ENCODE measurements at regions not wholly inside any gene's neighbourhood (a gene's known extent, or its start where the extent isn't known, plus 50 kb on each side); places are given as distances from the start of the nearest gene placed in this dataset.

- DNase-seq, result no peak
Observed at GRCh38 chr14:89626233-89626806, 209.3 kb upstream of the FOXN3 start.

- no peak for DNase-seq
Observed at GRCh38 chr14:89625731-89626232, 208.7 kb upstream of the FOXN3 start.

- DNase-seq, result no peak
Observed at GRCh38 chr14:89625244-89625713, 208.2 kb upstream of the FOXN3 start.

- DNase-seq, result no peak
Observed at GRCh38 chr14:89624500-89625156, 207.6 kb upstream of the FOXN3 start.

GRCh38 chr14:89621791-89622638 lies 205.0 kb upstream of the FOXN3 start:
- DNase-seq, result no peak

GRCh38 chr14:89621009-89621421 lies 204.0 kb upstream of the FOXN3 start:
- no peak for DNase-seq

GRCh38 chr14:89620436-89620835 lies 203.4 kb upstream of the FOXN3 start:
- no peak for DNase-seq

GRCh38 chr14:89619596-89619995 lies 202.6 kb upstream of the FOXN3 start:
- DNase-seq, result no peak

GRCh38 chr14:89618811-89619551 lies 201.9 kb upstream of the FOXN3 start:
- DNase-seq, result peak; percentile 69

GRCh38 chr14:89618330-89618708 lies 201.3 kb upstream of the FOXN3 start:
- DNase-seq, result peak; percentile 64

- peak; percentile 63 for DNase-seq
Observed at GRCh38 chr14:89617481-89618329, 200.7 kb upstream of the FOXN3 start.

GRCh38 chr14:89616852-89617341 lies 199.9 kb upstream of the FOXN3 start:
- peak; percentile 44 for DNase-seq

GRCh38 chr14:89616425-89616824 lies 199.4 kb upstream of the FOXN3 start:
- DNase-seq, result no peak

- DNase-seq, result no peak
Observed at GRCh38 chr14:89615421-89615820, 198.4 kb upstream of the FOXN3 start.

- DNase-seq, result no peak
Observed at GRCh38 chr14:89614009-89614691, 197.1 kb upstream of the FOXN3 start.

GRCh38 chr14:89613260-89614008 lies 196.4 kb upstream of the FOXN3 start:
- no peak for DNase-seq

GRCh38 chr14:89609500-89610100 lies 192.6 kb upstream of the FOXN3 start:
- DNase-seq, result no peak

- DNase-seq, result no peak
Observed at GRCh38 chr14:89607453-89607852, 190.4 kb upstream of the FOXN3 start.

- no peak for DNase-seq
Observed at GRCh38 chr14:89603938-89604480, 187.0 kb upstream of the FOXN3 start.

Measured in skin of body (tissue), 1 donor.